Right lobe of liver (tissue), 4 donors: ENCODE measurements at regions not wholly inside any gene's neighbourhood (a gene's known extent, or its start where the extent isn't known, plus 50 kb on each side); places are given as distances from the start of the nearest gene placed in this dataset.

Experiments
- CTCF ChIP-seq, 4 donors: fragments of 200-600 bp in 3 of 4; fragments of 450-650 bp in 1 of 4; IDR thresholded peaks; one replicate each; pipeline versions ENCODE4 v1.5.1 to v1.8.0; 2016 to 2022; ENCODE audit warnings: antibody characterized with exemption in 4 of 4, mild to moderate bottlenecking in 2 of 4
- POLR2A ChIP-seq: fragments of 450-650 bp; IDR thresholded peaks from one replicate; pipeline ENCODE4 v1.6.1; 2017; ENCODE audit warnings: antibody characterized with exemption, mild to moderate bottlenecking
- donor health status: DM: no; HTN: no; CAD: no.
- donor health status: DM: no; HTN: no; CAD: no.
- donor health status: DM: no; HTN: yes; CAD: no.

GRCh38 chr11:130549393-130549999 is 101.1 kb downstream of the ADAMTS15 start:
- no peak for TF ChIP-seq CTCF (IDR thresholded peaks at IDR 0.05)
- no peak for TF ChIP-seq POLR2A
